K562 (cell line): ENCODE measurements at regions not wholly inside any gene's neighbourhood (a gene's known extent, or its start where the extent isn't known, plus 50 kb on each side); places are given as distances from the start of the nearest gene placed in this dataset.

ENCODE experiments used
- ATAC-seq: fragments of 200-7000 bp; cut with Tn5 transposase; 3 replicates; pipeline ENCODE4 v1.9.1; 2020; ENCODE audit warnings: moderate library complexity
- BruUV-seq: library from RNA; stranded (reverse); fragments of 400-500 nt; replicated peaks from 2 replicates; lab custom pipeline; 2021; lab: Mats Ljungman, UMichigan
- CTCF ChIA-PET: fragments of 300-600 bp; formaldehyde crosslinking; extraction: SDS; loops from one replicate; lab custom pipeline; 2021; ENCODE audit warnings: low intra/inter-chr PET ratio; lab: Yijun Ruan, JAX
- POLR2A ChIA-PET: fragments of 300-600, 350-650 bp; sonication (Branson Sonifier 250); formaldehyde crosslinking; extraction: SDS; loops from one replicate; lab custom pipeline; 2021; ENCODE audit warnings: antibody characterized with exemption, inconsistent platforms; lab: Yijun Ruan, JAX
- DNase-seq, 4 experiments: peaks; one replicate each; pipeline versions ENCODE4 v3.0.0 to v3.0.0-alpha.2; 2011 to 2018; ENCODE audit warnings: low spot score in 3 of 4, mixed read lengths in 3 of 4; ENCODE audit errors: extremely low read depth in 1 of 4
- FAIRE-seq: peaks from 2 replicates; lab custom pipeline; 2011; peaks lifted over from hg19 to GRCh38; lab: Jason Lieb, UNC
- H2AFZ ChIP-seq: 2 replicates; pipeline ENCODE4 v1.6.0; 2011; ENCODE audit warnings: low read depth, low read length, control low read depth, inconsistent platforms
- H3K27ac ChIP-seq: fragments of 200-600 bp; 3 replicates; pipeline ENCODE4 v1.8.0; 2011; ENCODE audit warnings: low read depth, mild to moderate bottlenecking, control low read depth, inconsistent platforms, low read length, moderate library complexity, mixed read lengths; ENCODE audit errors: extremely low read depth
- H3K27me3 ChIP-seq, 2 experiments: fragments of 300-600 bp in 1 of 2; 2 replicates in 1 of 2; 3 replicates in 1 of 2; pipeline versions ENCODE4 v1.6.0 to v1.8.0; 2011; ENCODE audit warnings: inconsistent platforms in 2 of 2, low read length in 2 of 2, mild to moderate bottlenecking in 1 of 2, mixed read lengths in 1 of 2, moderate library complexity in 1 of 2; ENCODE audit not compliant: control insufficient read depth in 2 of 2, insufficient read depth in 2 of 2
- H3K36me3 ChIP-seq: fragments of 300-600 bp; 3 replicates; pipeline ENCODE4 v1.8.0; 2011; ENCODE audit warnings: mild to moderate bottlenecking, low read length, inconsistent platforms; ENCODE audit not compliant: control insufficient read depth, insufficient read depth
- H3K4me1 ChIP-seq, 2 experiments: fragments of 200-600 bp in 1 of 2; replicated peaks in 1 of 2; 2 replicates in 1 of 2; 3 replicates in 1 of 2; pipeline versions ENCODE4 v1.5.1 to v1.8.0; 2011; ENCODE audit warnings: inconsistent platforms in 2 of 2, low read length in 2 of 2, mild to moderate bottlenecking in 1 of 2, mixed read lengths in 1 of 2, moderate library complexity in 1 of 2; ENCODE audit not compliant: control insufficient read depth in 2 of 2, insufficient read depth in 2 of 2
- H3K4me2 ChIP-seq: 2 replicates; pipeline ENCODE4 v1.6.1; 2011; ENCODE audit warnings: low read length, control low read depth, inconsistent platforms, mixed read lengths; ENCODE audit not compliant: insufficient read depth
- H3K4me3 ChIP-seq: fragments of 200-600 bp; sonication (generic), shearing (Covaris generic); 2 replicates; pipeline ENCODE4 v1.5.1; 2016; ENCODE audit warnings: control low read depth, inconsistent platforms
- H3K79me2 ChIP-seq: fragments of 200-600 bp; 3 replicates; pipeline ENCODE4 v1.8.0; 2011; ENCODE audit warnings: low read length, inconsistent platforms; ENCODE audit not compliant: control insufficient read depth, insufficient read depth
- H3K9ac ChIP-seq, 2 experiments: 2 replicates each; pipeline versions ENCODE4 v1.6.0 to v1.6.1; 2011; ENCODE audit warnings: low read depth in 2 of 2, low read length in 2 of 2, control low read depth in 1 of 2, inconsistent platforms in 1 of 2, mild to moderate bottlenecking in 1 of 2, mixed read lengths in 1 of 2; ENCODE audit not compliant: insufficient read depth in 1 of 2
- H3K9me1 ChIP-seq: one replicate; pipeline ENCODE4 v1.6.0; 2011; ENCODE audit warnings: inconsistent platforms, mild to moderate bottlenecking, low read length, moderate library complexity; ENCODE audit not compliant: control insufficient read depth, insufficient read depth
- H3K9me3 ChIP-seq: replicated peaks from 2 replicates; pipeline ENCODE4 v1.5.1; 2011; ENCODE audit warnings: low read depth, low read length, inconsistent platforms; ENCODE audit not compliant: control insufficient read depth, insufficient read depth
- H4K20me1 ChIP-seq: replicated peaks from 2 replicates; pipeline ENCODE4 v1.6.1; 2011; ENCODE audit warnings: low read length, inconsistent platforms, mixed read lengths; ENCODE audit not compliant: control insufficient read depth, insufficient read depth
- JUN ChIP-seq, 2 experiments: sonication (generic) in 1 of 2; formaldehyde crosslinking in 1 of 2; IDR thresholded peaks; 2 replicates each; pipeline versions ENCODE4 v1.6.1 to v1.8.0; 2012 to 2022; ENCODE audit warnings: borderline replicate concordance in 2 of 2, mild to moderate bottlenecking in 2 of 2, improper control_type of control experiment in 1 of 2, low read depth in 1 of 2, low read length in 1 of 2, missing genetic modification reagents in 1 of 2
- L3MBTL2 ChIP-seq: fragments of 450-650 bp; IDR thresholded peaks from 2 replicates; pipeline ENCODE4 v1.6.1; 2016; ENCODE audit warnings: mild to moderate bottlenecking, moderate library complexity
- MYBL2 ChIP-seq, 2 experiments: fragments of 450-650 bp in 1 of 2; sonication (generic) in 1 of 2; formaldehyde crosslinking in 1 of 2; IDR thresholded peaks; 2 replicates each; pipeline versions ENCODE4 v1.6.1 to v1.8.1; 2017 to 2022; ENCODE audit warnings: borderline replicate concordance in 1 of 2, inconsistent platforms in 1 of 2, low read depth in 1 of 2, mild to moderate bottlenecking in 1 of 2, missing genetic modification reagents in 1 of 2, moderate library complexity in 1 of 2
- NCOA2 ChIP-seq, 2 experiments: fragments of 450-650 bp; IDR thresholded peaks; 2 replicates each; pipeline ENCODE4 v1.6.1; 2018; ENCODE audit warnings: mild to moderate bottlenecking in 2 of 2, moderate library complexity in 1 of 2; ENCODE audit not compliant: partially characterized antibody in 2 of 2
- RAD21 ChIP-seq, 2 experiments: fragments of 250-450 bp in 1 of 2; fragments of 450-650 bp in 1 of 2; sonication (Bioruptor Pico) in 1 of 2; formaldehyde crosslinking in 1 of 2; IDR thresholded peaks in 1 of 2; conservative IDR thresholded peaks in 1 of 2; 2 replicates each; pipeline versions ENCODE4 v1.4.0 to v1.8.0; 2020 to 2022; ENCODE audit warnings: mild to moderate bottlenecking in 2 of 2, moderate library complexity in 1 of 2
- RB1 ChIP-seq: fragments of 450-650 bp; IDR thresholded peaks from 2 replicates; pipeline ENCODE4 v1.6.1; 2017; ENCODE audit warnings: low read depth, mild to moderate bottlenecking
- SAFB2 ChIP-seq: fragments of 200-400 bp; formaldehyde crosslinking; IDR thresholded peaks from 2 replicates; pipeline ENCODE4 v1.6.1; 2018; ENCODE audit warnings: borderline replicate concordance, low read length, low read depth, moderate library complexity; ENCODE audit not compliant: severe bottlenecking
- SMAD4 ChIP-seq: fragments of 250-450 bp; sonication (Bioruptor Pico); conservative IDR thresholded peaks from 2 replicates; pipeline ENCODE4 v1.8.0; 2021; ENCODE audit warnings: inconsistent platforms, mild to moderate bottlenecking, moderate library complexity
- XRCC4 ChIP-seq: IDR thresholded peaks from one replicate; pipeline ENCODE4 v1.6.1; 2011; ENCODE audit not compliant: insufficient read depth, insufficient read length; ENCODE audit errors: extremely low read depth
- ZNF253 ChIP-seq: fragments of 250-450 bp; sonication (Bioruptor Pico); conservative IDR thresholded peaks from 2 replicates; pipeline ENCODE4 v1.6.1; 2021; ENCODE audit warnings: mild to moderate bottlenecking
- WGBS: fragments of 100-300 bp; shearing (Covaris generic); methylation state at CpG from one replicate; pipeline ENCODE4 v1.1.6; 2016; ENCODE audit warnings: low coverage, mixed read lengths; ENCODE audit not compliant: insufficient coverage; ENCODE audit errors: missing lambda C conversion rate; 5-methylcytosine and 5-hydroxymethylcytosine counted together
- in situ Hi-C: fragments of 300-500 bp; cut with MboI; formaldehyde crosslinking; loops from 4 replicates; pipeline ENCODE4 v1.15.0; 2018; ENCODE audit warnings: inconsistent platforms, mixed read lengths
- intact Hi-C: fragments of 100-400 bp; cut with micrococcal nuclease; formaldehyde crosslinking; loops from 2 replicates; pipeline ENCODE4 v1.14.2; 2022
- TF ChIP-seq, protein P1 (sequence below), 2 experiments: fragments of 450-650 bp; IDR thresholded peaks; 2 replicates each; pipeline ENCODE4 v1.6.1; 2018; ENCODE audit warnings: mild to moderate bottlenecking in 2 of 2, low read depth in 1 of 2; ENCODE audit not compliant: partially characterized antibody in 2 of 2
- TF ChIP-seq, protein P2 (sequence below): sonication (generic); formaldehyde crosslinking; IDR thresholded peaks from 2 replicates; pipeline ENCODE4 v1.8.0; 2022; ENCODE audit warnings: mild to moderate bottlenecking, missing genetic modification reagents
- TF ChIP-seq, protein P3 (sequence below): fragments of 450-650 bp; IDR thresholded peaks from 2 replicates; pipeline ENCODE4 v1.6.1; 2016; ENCODE audit warnings: borderline replicate concordance

- H3K27ac ChIP-seq = no peak overlapping the region
- ChIA-PET CTCF (no interaction called here), POLR2A (interaction anchor here (0.6 to 2.2 kb wide), 6 partner anchors 10 to 32 kb away, joined by 3 to 7 read pairs (median 3); no protein-coding TSS in a partner anchor)
- in situ Hi-C loops = no loop called here
- WGBS = 20% methylated on average over 5 of the region's 5 CpGs
- no peak overlapping the region; the same call in 1 of the 2 replicates for H3K4me2 ChIP-seq
- peaks cover 5 to 17% of the 10 kb centered on the region in 2 experiments; a peak in 3 of 5 replicates for H3K4me1 ChIP-seq
- H3K27me3 ChIP-seq = no peaks in the 10 kb centered on the region
- intact Hi-C loops = no loop called here
- H3K4me3 ChIP-seq = no peak overlapping the region
- ATAC-seq (peak; percentile 64), FAIRE-seq (no peak), DNase-seq (peak in 1 of 4 experiments; percentile 33)
- no peaks in the 10 kb centered on the region for H3K36me3 ChIP-seq
- no peaks in the 10 kb centered on the region for H4K20me1 ChIP-seq
- BruUV-seq = no TSS peak
- H3K9me1 ChIP-seq = no peaks in the 10 kb centered on the region
- no peak overlapping the region for H3K9ac ChIP-seq
- H3K79me2 ChIP-seq = no peaks in the 10 kb centered on the region
- no peaks in the 10 kb centered on the region for H3K9me3 ChIP-seq
- peak overlapping the region; percentile 47 for H2AFZ ChIP-seq
- TF ChIP-seq MYBL2 (IDR thresholded peaks at IDR 0.05; ENCODE audit: low read depth) (no peak), MYBL2 (CRISPR knock-in tag; IDR thresholded peaks at IDR 0.05; ENCODE audit: borderline replicate concordance) (no peak), ZNF253 (CRISPR knock-in tag) (no peak), XRCC4 (no peak), RAD21 (CRISPR knock-in tag; conservative IDR thresholded peaks at IDR 0.05 in 1 of 2, IDR thresholded peaks at IDR 0.05 in 1 of 2) (0 out of 4 replicates have a peak, but pooled peaks of 1 of the 2 experiments have one; percentile 6), NCOA2 (IDR thresholded peaks at IDR 0.05; ENCODE audit: partially characterized antibody in 2 of 2) (no peak), SAFB2 (no peak), RB1 (no peak), SMAD4 (0 out of 2 replicates have a peak, but pooled peaks have one; percentile 23), JUN (IDR thresholded peaks at IDR 0.05; ENCODE audit: borderline replicate concordance, low read depth, low read length) (0 out of 2 replicates have a peak, but pooled peaks have one; percentile 49), JUN (CRISPR knock-in tag; IDR thresholded peaks at IDR 0.05; ENCODE audit: borderline replicate concordance) (no peak), L3MBTL2 (peak; percentile 67; the same call in 1 of the 2 replicates)
- TF ChIP-seq, protein P1, sequence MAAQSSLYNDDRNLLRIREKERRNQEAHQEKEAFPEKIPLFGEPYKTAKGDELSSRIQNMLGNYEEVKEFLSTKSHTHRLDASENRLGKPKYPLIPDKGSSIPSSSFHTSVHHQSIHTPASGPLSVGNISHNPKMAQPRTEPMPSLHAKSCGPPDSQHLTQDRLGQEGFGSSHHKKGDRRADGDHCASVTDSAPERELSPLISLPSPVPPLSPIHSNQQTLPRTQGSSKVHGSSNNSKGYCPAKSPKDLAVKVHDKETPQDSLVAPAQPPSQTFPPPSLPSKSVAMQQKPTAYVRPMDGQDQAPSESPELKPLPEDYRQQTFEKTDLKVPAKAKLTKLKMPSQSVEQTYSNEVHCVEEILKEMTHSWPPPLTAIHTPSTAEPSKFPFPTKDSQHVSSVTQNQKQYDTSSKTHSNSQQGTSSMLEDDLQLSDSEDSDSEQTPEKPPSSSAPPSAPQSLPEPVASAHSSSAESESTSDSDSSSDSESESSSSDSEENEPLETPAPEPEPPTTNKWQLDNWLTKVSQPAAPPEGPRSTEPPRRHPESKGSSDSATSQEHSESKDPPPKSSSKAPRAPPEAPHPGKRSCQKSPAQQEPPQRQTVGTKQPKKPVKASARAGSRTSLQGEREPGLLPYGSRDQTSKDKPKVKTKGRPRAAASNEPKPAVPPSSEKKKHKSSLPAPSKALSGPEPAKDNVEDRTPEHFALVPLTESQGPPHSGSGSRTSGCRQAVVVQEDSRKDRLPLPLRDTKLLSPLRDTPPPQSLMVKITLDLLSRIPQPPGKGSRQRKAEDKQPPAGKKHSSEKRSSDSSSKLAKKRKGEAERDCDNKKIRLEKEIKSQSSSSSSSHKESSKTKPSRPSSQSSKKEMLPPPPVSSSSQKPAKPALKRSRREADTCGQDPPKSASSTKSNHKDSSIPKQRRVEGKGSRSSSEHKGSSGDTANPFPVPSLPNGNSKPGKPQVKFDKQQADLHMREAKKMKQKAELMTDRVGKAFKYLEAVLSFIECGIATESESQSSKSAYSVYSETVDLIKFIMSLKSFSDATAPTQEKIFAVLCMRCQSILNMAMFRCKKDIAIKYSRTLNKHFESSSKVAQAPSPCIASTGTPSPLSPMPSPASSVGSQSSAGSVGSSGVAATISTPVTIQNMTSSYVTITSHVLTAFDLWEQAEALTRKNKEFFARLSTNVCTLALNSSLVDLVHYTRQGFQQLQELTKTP (IDR thresholded peaks at IDR 0.05; ENCODE audit: low read depth in 1 of 2, partially characterized antibody in 2 of 2) = peak in 1 of 2 experiments; percentile 68
- TF ChIP-seq, protein P2, sequence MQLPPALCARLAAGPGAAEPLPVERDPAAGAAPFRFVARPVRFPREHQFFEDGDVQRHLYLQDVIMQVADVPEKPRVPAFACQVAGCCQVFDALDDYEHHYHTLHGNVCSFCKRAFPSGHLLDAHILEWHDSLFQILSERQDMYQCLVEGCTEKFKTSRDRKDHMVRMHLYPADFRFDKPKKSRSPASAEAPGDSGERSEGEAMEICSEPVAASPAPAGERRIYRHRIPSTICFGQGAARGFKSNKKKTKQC (CRISPR knock-in tag) = no peak
- TF ChIP-seq, protein P3, sequence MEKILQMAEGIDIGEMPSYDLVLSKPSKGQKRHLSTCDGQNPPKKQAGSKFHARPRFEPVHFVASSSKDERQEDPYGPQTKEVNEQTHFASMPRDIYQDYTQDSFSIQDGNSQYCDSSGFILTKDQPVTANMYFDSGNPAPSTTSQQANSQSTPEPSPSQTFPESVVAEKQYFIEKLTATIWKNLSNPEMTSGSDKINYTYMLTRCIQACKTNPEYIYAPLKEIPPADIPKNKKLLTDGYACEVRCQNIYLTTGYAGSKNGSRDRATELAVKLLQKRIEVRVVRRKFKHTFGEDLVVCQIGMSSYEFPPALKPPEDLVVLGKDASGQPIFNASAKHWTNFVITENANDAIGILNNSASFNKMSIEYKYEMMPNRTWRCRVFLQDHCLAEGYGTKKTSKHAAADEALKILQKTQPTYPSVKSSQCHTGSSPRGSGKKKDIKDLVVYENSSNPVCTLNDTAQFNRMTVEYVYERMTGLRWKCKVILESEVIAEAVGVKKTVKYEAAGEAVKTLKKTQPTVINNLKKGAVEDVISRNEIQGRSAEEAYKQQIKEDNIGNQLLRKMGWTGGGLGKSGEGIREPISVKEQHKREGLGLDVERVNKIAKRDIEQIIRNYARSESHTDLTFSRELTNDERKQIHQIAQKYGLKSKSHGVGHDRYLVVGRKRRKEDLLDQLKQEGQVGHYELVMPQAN = no peak
Observed at GRCh38 chr9:107751567-107752210, 262.1 kb upstream of the KLF4 start.
